ENCODE measurements at regions not wholly inside any gene's neighbourhood (a gene's known extent, or its start where the extent isn't known, plus 50 kb on each side); places are given as distances from the start of the nearest gene placed in this dataset.

DNA sequence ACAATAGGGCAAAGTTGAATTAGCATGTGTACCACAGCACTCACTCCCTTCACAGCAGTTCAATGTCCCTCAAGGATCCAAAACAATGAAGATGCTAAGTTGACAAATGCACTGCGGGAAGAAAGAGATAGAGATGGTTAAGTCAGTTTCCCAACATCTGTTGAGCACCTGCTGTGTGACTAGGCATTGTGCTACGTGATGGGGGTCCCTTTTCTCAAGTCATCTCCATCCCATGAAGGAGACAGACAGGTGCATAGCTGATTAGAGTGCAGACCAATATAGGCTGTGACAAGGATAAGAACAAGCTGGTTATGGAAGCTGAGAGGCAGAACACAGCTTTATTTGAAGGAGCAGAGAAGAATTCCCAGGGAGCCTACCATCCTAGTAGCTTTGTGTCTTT, 114.2 kb downstream of the HAPSTR1 start:
- TF ChIP-seq GATA2 (IDR thresholded peaks at IDR 0.05; ENCODE audit: low read depth, low read length) (no peak), GATA3 (IDR thresholded peaks at IDR 0.05; ENCODE audit: low read depth, low read length) (no peak)

All from SH-SY5Y (cell line).